PC-3 (cell line): ENCODE measurements at regions not wholly inside any gene's neighbourhood (a gene's known extent, or its start where the extent isn't known, plus 50 kb on each side); places are given as distances from the start of the nearest gene placed in this dataset.

Source experiments
- ATAC-seq: fragments of 200-7000 bp; cut with Tn5 transposase; 2 replicates; pipeline ENCODE4 v1.9.1; 2020; ENCODE audit warnings: mild to moderate bottlenecking, moderate library complexity
- BruUV-seq: library from RNA; stranded (reverse); fragments of 400-500 nt; replicated peaks from 2 replicates; lab custom pipeline; 2021; lab: Mats Ljungman, UMichigan
- CTCF ChIA-PET: fragments of 300-600 bp; sonication (Branson Sonifier 250); formaldehyde crosslinking; loops from one replicate; lab custom pipeline; 2022; ENCODE audit warnings: antibody characterized with exemption; lab: Charles Lee
- POLR2A ChIA-PET: fragments of 300-600 bp; sonication (Branson Sonifier 250); formaldehyde crosslinking; loops from one replicate; lab custom pipeline; 2022; ENCODE audit warnings: antibody characterized with exemption; ENCODE audit not compliant: unreplicated experiment; lab: Charles Lee
- DNase-seq: peaks from one replicate; pipeline ENCODE4 v3.0.0-alpha.2; 2015
- H2AFZ ChIP-seq: fragments of 300-600 bp; sonication (generic); 2 replicates; pipeline ENCODE4 v1.6.0; 2016; ENCODE audit warnings: antibody characterized with exemption, low read length
- H3F3A ChIP-seq: fragments of 300-600 bp; sonication (generic); one replicate; pipeline ENCODE4 v1.6.0; 2017; ENCODE audit warnings: antibody characterized with exemption, low read length, control low read depth, mild to moderate bottlenecking; ENCODE audit not compliant: unreplicated experiment
- H3K27ac ChIP-seq: fragments of 300-600 bp; sonication (generic); 2 replicates; pipeline ENCODE4 v1.5.1; 2016; ENCODE audit warnings: mild to moderate bottlenecking, low read length
- H3K27me3 ChIP-seq: fragments of 300-600 bp; sonication (generic); 2 replicates; pipeline ENCODE4 v1.6.1; 2016; ENCODE audit warnings: low read length, mixed read lengths
- H3K36me3 ChIP-seq: fragments of 300-600 bp; sonication (generic); 2 replicates; pipeline ENCODE4 v1.6.1; 2016; ENCODE audit warnings: low read depth, mixed run types, low read length, mixed read lengths
- H3K4me1 ChIP-seq: fragments of 300-600 bp; sonication (generic); 2 replicates; pipeline ENCODE4 v1.5.1; 2016; ENCODE audit warnings: low read length; ENCODE audit not compliant: insufficient read depth
- H3K4me2 ChIP-seq: fragments of 300-600 bp; sonication (generic); 2 replicates; pipeline ENCODE4 v1.6.0; 2016; ENCODE audit warnings: low read length
- H3K4me3 ChIP-seq: fragments of 300-600 bp; sonication (generic); 2 replicates; pipeline ENCODE4 v1.5.1; 2016; ENCODE audit warnings: mild to moderate bottlenecking, low read length, mixed read lengths
- H3K79me2 ChIP-seq: fragments of 300-600 bp; sonication (generic); 2 replicates; pipeline ENCODE4 v1.6.1; 2017; ENCODE audit warnings: low read length, mixed read lengths
- H3K9ac ChIP-seq: fragments of 300-600 bp; sonication (generic); 2 replicates; pipeline ENCODE4 v1.6.0; 2016; ENCODE audit warnings: mild to moderate bottlenecking, low read length
- H3K9me2 ChIP-seq: fragments of 300-600 bp; sonication (generic); replicated peaks from 2 replicates; pipeline ENCODE4 v1.6.1; 2016; ENCODE audit warnings: mixed run types, low read length, mixed read lengths
- H3K9me3 ChIP-seq: fragments of 300-600 bp; sonication (generic); 2 replicates; pipeline ENCODE4 v1.6.1; 2016; ENCODE audit warnings: low read length, mixed read lengths
- H4K20me1 ChIP-seq: fragments of 300-600 bp; sonication (generic); 2 replicates; pipeline ENCODE4 v1.6.1; 2016; ENCODE audit warnings: low read length, mixed read lengths
- EZH2 ChIP-seq: fragments of 300-600 bp; sonication (generic); IDR thresholded peaks from one replicate; pipeline ENCODE4 v1.6.1; 2017; ENCODE audit warnings: antibody characterized with exemption, mild to moderate bottlenecking, low read length; ENCODE audit not compliant: unreplicated experiment
- EZH2phosphoT487 ChIP-seq: fragments of 300-600 bp; sonication (generic); IDR thresholded peaks from 2 replicates; pipeline ENCODE4 v1.6.1; 2018; ENCODE audit warnings: mild to moderate bottlenecking, antibody characterized with exemption, low read length, borderline replicate concordance
- intact Hi-C: fragments of 100-400 bp; cut with micrococcal nuclease; formaldehyde crosslinking; loops from 2 replicates; pipeline ENCODE4 v1.9.0; 2023
- TF ChIP-seq, protein P1 (sequence below): fragments of 300-600 bp; sonication (generic); conservative IDR thresholded peaks from 2 replicates; pipeline ENCODE4 v1.5.1; 2017; ENCODE audit warnings: antibody characterized with exemption, low read depth, mild to moderate bottlenecking, low read length

DNA sequence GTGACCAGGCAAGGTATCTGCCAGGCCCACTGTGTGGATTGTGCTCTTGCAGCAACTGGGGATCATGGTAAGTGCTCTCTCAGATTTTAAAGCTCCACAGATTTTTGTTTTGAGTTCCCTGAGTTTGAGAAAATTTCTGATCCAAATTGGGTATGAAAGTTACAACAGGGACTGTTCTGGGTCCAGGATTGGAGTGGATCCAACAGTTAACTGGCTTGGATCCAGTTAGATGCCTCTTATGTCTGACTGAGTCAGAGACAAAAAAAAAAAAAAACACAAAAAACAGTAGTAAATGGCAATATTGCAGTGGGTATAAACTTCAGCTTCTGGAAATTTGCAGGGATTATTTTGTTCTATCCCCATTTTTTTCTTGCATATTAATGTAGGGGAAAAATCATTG lies 598.8 kb downstream of the C12orf50 start:
- no peak for DNase-seq
- H3K27ac ChIP-seq = no peak overlapping the region
- no peak for ATAC-seq
- H4K20me1 ChIP-seq = no peaks in the 10 kb centered on the region
- H3K9ac ChIP-seq = no peak overlapping the region
- ChIA-PET POLR2A (no interaction called here), CTCF (no interaction called here)
- intact Hi-C loops = no loop called here
- no peak overlapping the region for H3K4me2 ChIP-seq
- no peaks in the 10 kb centered on the region for H3K79me2 ChIP-seq
- H3K4me1 ChIP-seq = peaks cover 13% of the 10 kb centered on the region
- TF ChIP-seq EZH2 (no peak), EZH2phosphoT487 (no peak)
- TF ChIP-seq, protein P1, sequence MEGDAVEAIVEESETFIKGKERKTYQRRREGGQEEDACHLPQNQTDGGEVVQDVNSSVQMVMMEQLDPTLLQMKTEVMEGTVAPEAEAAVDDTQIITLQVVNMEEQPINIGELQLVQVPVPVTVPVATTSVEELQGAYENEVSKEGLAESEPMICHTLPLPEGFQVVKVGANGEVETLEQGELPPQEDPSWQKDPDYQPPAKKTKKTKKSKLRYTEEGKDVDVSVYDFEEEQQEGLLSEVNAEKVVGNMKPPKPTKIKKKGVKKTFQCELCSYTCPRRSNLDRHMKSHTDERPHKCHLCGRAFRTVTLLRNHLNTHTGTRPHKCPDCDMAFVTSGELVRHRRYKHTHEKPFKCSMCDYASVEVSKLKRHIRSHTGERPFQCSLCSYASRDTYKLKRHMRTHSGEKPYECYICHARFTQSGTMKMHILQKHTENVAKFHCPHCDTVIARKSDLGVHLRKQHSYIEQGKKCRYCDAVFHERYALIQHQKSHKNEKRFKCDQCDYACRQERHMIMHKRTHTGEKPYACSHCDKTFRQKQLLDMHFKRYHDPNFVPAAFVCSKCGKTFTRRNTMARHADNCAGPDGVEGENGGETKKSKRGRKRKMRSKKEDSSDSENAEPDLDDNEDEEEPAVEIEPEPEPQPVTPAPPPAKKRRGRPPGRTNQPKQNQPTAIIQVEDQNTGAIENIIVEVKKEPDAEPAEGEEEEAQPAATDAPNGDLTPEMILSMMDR = no peak
- H3K27me3 ChIP-seq = no peaks in the 10 kb centered on the region
- H3F3A ChIP-seq = no peaks in the 10 kb centered on the region
- no TSS peak for BruUV-seq
- no peak overlapping the region for H2AFZ ChIP-seq
- peaks cover 13% of the 10 kb centered on the region; the same call in 1 of the 2 replicates for H3K36me3 ChIP-seq
- no peaks in the 10 kb centered on the region for H3K9me2 ChIP-seq
- peaks cover 4% of the 10 kb centered on the region; the same call in 1 of the 2 replicates for H3K9me3 ChIP-seq
- no peak overlapping the region for H3K4me3 ChIP-seq

DNA sequence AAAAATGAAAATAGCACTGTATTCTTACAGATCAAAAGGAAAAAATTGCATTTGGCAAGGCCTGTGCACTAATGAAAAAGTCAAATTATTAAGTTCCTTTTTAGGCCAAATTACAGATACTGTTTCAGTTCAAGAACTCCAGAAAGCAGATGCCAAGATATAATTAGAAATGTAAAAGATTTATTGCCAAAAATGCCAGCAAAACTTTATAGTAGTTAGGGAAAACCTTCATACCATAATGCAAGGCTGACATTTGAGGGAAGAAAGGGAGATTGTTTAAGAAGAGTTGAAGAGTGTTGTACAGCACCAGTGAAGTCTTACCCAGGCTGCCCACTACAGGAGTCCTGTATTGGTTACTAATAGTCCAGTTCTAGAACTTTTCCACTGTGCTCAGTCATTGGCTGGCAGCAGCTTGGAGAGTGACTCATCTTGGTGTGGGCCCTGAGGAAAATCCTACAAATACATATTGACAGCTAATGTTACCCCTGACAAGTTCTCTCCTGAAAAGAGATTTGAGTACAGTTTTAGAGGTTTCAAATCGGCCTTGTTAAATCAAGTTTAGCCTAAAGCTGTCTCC lies 600.4 kb downstream of the C12orf50 start:
- peak; percentile 60 for ATAC-seq
- CTCF ChIA-PET = no interaction called here

More for the DNA sequence above, 600.4 kb downstream of the C12orf50 start:
- Histone ChIP-seq H3F3A (no peaks in the 10 kb centered on the region), H3K4me3 (no peak overlapping the region), H3K9me3 (peaks cover 4% of the 10 kb centered on the region; the same call in 1 of the 2 replicates), H3K4me2 (no peak overlapping the region), H3K9me2 (no peaks in the 10 kb centered on the region), H3K9ac (no peak overlapping the region), H4K20me1 (no peaks in the 10 kb centered on the region), H2AFZ (peak overlapping the region; percentile 25; the same call in 1 of the 2 replicates), H3K79me2 (no peaks in the 10 kb centered on the region), H3K4me1 (peaks cover 16% of the 10 kb centered on the region), H3K27ac (peak overlapping the region; percentile 47), H3K36me3 (peaks cover 13% of the 10 kb centered on the region; the same call in 1 of the 2 replicates), H3K27me3 (no peaks in the 10 kb centered on the region)
- DNase-seq = peak; percentile 39
- intact Hi-C loops = loop anchor here (5.0 to 10.0 kb wide), 3 partner anchors 181 to 416 kb away; no protein-coding TSS in a partner anchor
- TF ChIP-seq EZH2phosphoT487 = no peak
- no peak for TF ChIP-seq EZH2
- TF ChIP-seq, protein P1 = no peak
- POLR2A ChIA-PET = no interaction called here
- no TSS peak for BruUV-seq
